ENCODE measurements at regions not wholly inside any gene's neighbourhood (a gene's known extent, or its start where the extent isn't known, plus 50 kb on each side); places are given as distances from the start of the nearest gene placed in this dataset.

GRCh38 chr10:26642896-26643653 is 54.4 kb upstream of the PDSS1 start:
- peaks cover 0 to 15% (median 0%) of the 10 kb centered on the region in 4 donors for H3K9me3 ChIP-seq
- H3K36me3 ChIP-seq, result no peaks in the 10 kb centered on the region
- H3K27ac ChIP-seq, result no peak overlapping the region
- TF ChIP-seq POLR2A (IDR thresholded peaks at IDR 0.05), result no peak
- TF ChIP-seq CTCF (IDR thresholded peaks at IDR 0.05), result no peak
- TF ChIP-seq EP300 (IDR thresholded peaks at IDR 0.05), result no peak
- no peaks in the 10 kb centered on the region for H3K27me3 ChIP-seq
- no peaks in the 10 kb centered on the region for H3K4me1 ChIP-seq
- H3K4me3 ChIP-seq, result no peak overlapping the region
- WGBS, 2 donors, result 84 to 85% methylated on average over 29 to 30 of the region's 32 CpGs
- no peak for DNase-seq (ENCODE audit: low spot score in 2 of 2)

- no peak for DNase-seq (ENCODE audit: low spot score in 2 of 2)
- H3K9me3 ChIP-seq, result no peaks in the 10 kb centered on the region
- no peak overlapping the region for H3K4me3 ChIP-seq
- H3K4me1 ChIP-seq, result no peaks in the 10 kb centered on the region
- no peak overlapping the region for H3K27ac ChIP-seq
- WGBS, 2 donors, result 84 to 91% methylated on average over 12 of the region's 12 CpGs
- TF ChIP-seq EP300 (IDR thresholded peaks at IDR 0.05) (no peak), CTCF (IDR thresholded peaks at IDR 0.05) (no peak), POLR2A (IDR thresholded peaks at IDR 0.05) (no peak)
- no peaks in the 10 kb centered on the region for H3K36me3 ChIP-seq
- no peaks in the 10 kb centered on the region for H3K27me3 ChIP-seq
Observed at GRCh38 chr10:26647602-26648244, 49.8 kb upstream of the PDSS1 start.
